AML-193 (cell line): ENCODE measurements at regions not wholly inside any gene's neighbourhood (a gene's known extent, or its start where the extent isn't known, plus 50 kb on each side); places are given as distances from the start of the nearest gene placed in this dataset.

Experiments
- DNase-seq, 2 experiments: peaks; one replicate each; lab custom pipeline; 2025; lab: John Stamatoyannopoulos, UW

DNA sequence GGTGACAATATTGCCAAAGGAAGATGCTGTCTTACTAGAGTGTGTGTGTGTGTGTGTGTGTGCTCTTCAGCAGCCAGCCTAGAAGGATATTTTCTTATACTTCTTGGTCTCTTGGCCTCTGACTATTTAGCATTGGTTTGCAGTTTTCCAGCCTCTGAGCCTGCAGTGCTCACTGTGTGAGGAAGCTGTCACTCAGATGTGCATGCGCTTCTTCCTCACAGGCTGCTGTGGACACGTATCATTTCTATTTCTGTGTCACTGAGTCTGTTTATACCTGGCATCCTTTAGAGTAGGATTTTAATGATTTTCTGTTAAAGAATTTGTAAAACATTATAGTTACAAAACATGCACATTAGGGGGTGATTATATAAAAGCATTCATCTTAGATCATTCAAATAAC, 83.3 kb downstream of the ALDH8A1 start:
- no peak for DNase-seq

DNA sequence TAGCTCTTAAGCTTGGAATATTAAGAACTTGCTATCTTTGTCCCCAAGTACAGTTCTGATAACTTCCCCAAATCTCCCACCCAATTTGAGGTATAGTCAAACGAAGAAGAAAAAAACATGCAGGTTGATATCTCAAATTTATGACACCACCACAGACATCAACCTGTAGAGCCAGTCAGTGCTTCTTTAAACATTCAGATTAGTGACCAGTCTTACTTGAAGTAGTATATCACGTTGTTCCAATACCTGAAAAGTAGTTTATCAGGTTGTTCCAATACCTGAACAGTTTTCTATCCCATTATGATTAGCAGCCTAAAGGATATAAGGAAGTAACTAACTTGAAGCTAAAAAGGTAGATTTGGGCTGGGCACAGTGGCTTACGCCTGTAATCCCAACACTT, 85.3 kb downstream of the ALDH8A1 start:
- DNase-seq, result no peak

DNA sequence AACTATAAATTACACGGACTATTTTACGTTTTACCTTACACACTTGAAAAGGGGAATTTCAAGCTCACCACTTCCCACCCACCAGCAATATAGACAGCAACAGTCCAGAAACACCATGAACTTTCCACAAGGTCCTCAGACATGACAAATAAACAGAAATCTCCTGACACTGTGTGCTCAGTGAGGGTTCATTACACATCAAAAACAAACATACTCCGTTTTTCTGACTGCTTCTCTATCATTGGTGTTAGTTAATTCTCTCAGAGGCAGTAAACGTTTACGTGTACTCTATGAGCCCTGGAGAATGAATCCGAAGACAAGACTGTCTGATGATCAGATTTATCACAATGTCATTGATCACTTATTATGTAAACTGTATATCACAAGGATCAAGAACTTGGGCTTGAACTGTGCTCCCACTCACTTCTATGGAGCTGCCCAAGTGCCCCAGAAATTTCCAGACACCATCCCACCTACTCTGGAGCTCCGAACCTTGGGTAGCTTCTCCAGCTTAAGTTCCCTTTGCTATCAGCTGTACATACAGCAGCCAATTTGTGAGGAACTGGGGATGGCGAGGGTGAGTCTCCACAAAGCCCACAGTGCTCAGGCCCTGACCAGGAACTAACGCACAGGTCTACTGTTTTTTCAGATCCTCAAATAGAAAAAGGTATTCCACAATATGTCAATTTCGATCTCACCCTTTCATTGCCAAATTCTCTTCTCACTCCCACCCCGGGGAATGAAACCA, 86.0 kb downstream of the ALDH8A1 start:
- DNase-seq, result no peak

DNA sequence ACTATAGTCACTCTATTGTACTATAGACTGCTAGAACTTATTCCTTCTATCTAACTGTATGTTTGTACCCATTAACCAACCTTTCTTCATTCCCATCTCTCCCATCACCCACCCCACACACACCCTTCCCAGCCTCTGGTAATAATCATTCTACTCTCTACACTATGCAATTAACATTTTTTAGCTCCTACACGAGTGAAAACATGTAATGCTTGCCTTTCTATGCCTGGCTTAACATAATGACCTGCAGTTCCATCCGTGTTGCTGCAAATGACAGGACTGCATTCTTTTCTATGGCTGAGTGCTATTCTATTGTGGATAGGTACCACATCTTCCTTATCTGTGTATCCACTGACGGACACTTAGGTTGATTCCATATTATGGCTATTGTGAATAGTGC, 95.5 kb downstream of the ALDH8A1 start:
- no peak for DNase-seq

DNA sequence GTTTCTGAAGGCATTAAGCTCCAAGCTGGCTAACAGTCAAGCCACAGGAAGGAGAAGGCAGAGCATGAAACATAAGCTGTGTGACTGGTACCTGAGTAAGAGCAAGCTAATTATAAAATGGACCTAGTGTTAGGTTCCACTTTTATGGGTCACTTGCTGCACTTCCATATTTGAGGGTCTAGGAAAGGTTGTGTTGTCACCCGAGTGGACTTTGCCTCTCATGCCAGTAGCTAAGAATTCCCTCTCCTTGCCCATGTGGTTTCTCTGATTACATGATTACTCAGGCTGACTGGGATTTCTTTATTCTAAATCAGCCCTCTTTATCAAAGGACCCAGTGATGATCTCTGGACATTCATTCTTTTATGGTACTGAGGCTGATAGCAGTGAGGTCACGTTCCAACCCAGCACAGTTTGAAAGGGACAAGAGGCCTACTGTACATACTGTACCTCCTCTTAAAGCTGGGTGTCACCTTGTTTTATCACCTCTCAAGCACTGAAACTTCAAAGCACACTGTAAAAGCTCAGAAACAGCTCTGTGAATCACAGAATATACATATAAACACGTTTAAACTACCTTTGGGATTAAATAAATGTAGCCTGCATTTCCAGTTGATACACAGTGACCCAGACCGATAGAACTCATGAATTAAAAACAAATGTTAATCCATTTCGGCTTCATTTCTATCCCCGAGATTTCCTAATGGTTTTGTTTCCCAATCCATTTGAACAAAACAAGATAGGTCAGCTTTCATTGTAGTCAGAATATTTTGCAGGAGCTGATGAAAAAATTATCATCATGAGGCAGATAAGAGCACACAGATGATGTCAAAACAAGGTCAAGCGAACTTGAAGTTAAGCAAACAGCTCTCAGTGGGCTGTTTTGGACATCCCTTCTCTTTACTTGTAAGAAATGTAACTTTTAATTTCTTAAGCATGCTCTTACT, 96.5 kb downstream of the ALDH8A1 start:
- DNase-seq, result no peak

DNA sequence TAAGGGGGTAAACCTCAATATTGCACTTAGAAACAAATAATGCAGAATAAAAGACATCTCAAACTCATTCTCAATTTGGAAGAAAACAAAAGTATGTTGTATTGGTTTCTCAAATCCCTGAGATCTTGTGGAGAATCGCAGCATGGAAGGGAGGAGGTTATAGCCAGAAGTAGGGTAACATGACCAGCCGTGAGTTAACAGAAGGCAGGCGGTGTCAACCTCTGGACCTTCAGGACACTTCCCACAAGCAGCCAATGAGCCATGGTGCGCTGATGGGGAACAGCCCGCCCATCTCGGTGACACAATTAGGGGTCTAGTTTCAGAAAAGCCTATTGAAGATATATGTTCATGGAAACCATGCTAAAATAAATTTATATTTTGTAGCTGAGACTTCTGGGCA, 98.4 kb downstream of the ALDH8A1 start:
- DNase-seq, result no peak

DNA sequence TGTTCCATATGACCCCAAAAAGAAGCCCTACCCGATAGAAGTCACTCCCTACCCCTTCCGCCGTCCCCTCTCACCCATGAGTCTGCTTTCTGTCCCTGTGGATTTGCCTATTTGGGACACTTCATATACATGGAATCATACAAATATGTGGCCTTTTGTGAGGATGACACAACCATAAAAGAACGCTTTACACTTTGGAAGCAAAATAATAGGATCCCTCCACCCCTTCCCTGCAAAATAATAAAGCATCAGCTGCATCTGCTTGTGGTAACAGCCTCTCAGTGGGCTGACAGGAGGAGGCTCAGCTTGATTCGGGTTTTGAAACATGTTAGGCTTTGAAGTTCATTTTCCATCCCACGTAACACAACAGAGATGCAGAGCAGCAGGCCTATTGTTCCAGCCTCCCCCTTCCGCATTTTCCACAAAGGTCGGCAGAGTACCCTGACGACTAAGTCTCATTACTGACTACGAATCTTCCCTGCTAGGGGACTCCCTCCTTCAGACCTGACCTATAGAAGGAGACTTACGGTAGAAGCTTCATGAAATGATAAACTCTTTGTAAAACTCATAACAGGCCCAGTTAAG, 99.1 kb downstream of the ALDH8A1 start:
- no peak for DNase-seq

DNA sequence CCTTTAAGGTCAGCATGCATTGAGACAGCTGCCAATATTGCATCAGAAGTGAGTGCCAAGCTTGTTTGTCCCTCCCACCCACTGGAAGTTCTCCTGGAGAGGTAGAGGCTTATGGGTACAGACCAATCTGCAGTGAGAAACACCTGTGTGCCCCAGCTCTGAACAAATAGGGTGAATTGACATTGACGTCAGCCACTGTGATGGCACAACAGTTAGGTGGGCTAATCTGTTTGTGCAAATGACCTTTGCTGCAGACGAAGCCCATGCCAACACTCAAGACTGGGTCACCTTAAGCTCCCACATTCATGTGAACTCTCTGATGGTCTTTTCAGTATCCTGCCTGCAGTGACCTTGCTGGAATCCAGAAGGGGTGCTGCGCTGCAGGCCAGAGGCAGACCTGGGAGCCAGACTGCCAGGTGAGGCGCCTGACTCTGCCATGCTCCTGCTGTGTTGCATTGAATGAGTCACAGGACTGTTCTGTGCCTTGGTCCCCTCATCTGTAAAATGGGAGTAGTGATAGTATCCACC, 99.9 kb downstream of the ALDH8A1 start:
- no peak for DNase-seq

DNA sequence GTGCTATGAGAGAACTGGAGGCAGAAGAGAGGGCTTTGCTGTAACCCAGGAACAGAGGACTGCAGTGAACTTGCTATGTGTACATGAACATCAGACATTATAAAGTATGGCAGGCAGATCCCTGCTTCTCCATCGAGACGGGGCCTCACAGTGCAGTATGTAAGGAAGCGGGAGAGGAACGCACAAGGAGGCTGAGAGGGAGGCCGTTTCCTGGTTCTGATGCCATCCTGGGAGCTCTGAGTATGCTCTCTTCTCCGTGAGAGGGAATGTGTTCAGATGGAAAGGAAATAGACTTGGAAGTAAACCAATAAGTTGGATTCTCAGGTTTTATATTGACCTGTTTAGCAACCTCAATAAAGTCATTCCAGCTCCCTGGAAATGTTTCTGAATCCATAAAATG, 101.8 kb downstream of the ALDH8A1 start:
- no peak for DNase-seq

DNA sequence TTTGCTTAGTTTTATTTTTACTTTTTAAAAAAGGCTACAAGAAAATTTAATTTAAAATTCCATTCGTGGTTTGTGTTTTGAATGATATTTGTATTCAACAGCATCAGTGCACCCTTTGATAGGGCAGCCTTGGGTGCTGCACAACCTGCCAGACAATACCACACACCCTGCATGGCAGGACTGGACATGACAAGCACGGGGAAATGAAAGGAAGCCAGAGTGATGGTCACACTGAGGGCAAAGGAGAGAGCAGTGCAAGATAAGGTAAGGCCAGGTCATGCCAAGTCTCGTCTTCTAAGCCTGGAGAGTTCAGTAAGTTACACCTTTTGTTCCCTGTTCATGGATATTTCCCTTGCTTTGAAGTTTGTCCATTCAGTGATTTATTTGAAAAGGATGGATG, 103.0 kb downstream of the ALDH8A1 start:
- no peak for DNase-seq

DNA sequence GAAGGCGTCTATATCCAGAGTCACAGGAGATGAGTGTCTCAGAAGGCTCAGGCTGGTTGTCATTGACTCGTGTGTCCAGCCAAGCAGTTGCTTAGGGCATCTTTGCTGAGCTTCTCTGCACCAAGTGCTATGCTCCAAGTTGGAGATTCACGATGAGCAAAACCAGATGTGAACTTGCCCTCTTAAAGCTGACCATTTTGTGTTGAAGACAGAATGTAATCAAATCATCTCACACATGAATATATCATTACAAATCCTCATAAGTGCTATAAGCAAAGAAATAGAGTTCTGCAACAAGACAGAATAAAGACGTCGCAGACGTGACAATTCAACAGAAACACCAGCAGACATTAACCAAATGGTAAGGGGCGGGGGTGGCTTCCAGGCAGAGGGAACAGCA, 103.9 kb downstream of the ALDH8A1 start:
- no peak for DNase-seq

DNA sequence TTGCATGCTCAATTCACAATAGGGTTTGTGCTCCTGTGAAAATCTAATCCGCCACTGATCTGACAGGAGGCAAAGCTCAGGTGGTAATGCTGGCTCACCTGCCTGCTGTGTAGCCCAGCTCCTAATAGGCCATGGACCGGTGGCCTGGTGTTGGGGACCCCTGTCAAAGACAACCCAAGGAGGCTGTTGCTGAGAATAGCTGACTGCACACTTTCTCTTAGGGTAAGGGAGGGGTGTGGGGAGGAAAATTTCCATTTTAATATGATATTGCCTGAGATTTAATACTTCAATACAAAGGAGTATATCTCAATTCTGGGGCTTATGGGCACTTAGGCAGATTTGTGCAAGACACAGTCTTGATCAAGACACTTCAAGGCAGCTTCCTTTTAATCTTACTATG, 105.8 kb downstream of the ALDH8A1 start:
- DNase-seq, result no peak

DNA sequence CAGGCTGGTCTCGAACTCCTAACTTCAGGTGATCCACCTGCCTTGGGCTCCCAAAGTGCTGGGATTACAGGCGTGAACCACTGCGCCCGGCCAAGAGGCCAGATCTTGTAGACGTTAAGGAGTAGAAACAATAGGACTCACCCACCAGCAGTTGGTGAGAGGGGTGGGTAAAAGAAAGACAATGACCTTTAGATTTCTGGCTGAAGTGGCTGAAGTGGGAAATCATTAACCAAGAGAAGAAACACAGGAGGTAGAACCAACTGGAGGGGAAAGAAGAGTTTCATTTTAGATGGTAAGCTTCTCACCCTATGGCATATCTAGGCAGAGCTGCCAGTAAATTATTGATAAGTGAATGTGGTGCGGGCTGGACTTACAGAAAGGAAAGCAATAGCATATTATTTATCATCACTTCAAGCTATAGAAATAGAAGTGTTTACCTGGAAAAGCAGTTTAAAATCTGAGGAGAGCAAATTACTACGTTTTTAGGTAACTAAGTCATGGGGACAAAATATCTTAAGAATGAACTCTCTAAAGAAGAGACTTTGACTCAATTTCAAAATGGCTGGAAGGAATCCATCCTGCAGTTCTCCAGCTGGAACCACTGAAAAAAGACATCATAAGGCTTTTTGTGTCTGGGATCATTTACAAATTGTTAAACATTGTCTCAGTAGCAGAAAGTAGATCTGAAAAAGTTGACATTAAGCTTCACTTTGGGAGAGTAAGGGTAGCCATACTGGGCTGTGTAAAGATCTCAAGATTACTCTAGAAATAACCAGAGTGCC, 109.6 kb downstream of the ALDH8A1 start:
- DNase-seq, result no peak

DNA sequence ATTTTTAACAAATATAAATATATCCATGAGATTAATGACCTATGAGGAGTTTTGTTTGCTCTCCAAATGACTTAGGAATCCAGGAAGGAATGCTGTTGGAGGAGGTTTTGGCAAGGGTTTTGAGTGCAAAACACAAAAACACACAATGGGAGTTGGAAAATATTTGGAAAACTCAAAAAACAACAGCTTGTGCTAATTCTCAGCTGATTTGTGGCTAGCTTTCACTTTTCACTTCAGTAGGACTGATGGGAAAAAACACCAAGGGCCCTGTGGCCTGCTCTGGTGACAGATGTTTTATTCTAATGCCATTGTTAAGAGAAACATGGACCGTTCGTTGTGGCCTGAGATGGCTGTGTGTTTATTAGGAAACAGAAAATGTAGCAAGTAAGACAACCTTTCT, 113.9 kb downstream of the ALDH8A1 start:
- DNase-seq, result no peak

DNA sequence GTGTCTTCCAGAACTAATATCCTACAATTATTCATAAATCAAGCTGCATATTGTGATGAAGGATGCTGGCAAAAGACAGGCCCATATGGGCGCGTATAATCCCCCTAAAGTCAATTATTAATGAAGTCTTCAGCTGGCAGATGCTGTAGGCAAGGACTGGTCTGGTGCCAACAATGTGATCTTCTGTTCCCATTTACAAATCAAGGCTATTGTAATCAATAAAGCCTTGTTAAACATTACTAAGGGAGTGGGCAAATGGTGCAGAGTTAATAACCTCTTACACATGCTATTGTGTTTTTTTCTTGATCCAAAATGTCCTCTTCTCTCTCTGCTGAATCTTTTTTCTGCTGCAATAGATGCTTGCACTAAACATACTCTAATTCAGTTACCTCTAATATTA, 119.0 kb downstream of the ALDH8A1 start:
- DNase-seq, result no peak

DNA sequence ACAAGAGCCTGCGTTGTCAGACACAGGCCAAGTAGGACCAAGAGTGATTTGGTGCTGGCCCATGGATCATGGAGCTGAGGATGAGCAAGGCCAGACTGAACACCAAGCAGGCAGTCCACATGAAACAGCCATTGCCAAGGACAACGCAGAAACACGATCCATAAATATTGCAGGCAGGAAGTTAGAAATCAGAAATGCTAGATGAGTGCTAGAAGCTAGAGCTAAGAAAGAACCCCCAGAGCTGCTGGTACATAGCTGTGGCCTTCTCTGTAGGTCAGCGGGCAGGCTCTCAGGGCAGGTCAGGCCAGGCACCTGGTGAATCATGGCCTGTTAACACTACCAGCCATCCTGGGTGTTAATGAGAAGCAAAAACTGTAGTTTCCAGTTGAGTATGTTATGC, 119.7 kb downstream of the ALDH8A1 start:
- DNase-seq, result no peak

DNA sequence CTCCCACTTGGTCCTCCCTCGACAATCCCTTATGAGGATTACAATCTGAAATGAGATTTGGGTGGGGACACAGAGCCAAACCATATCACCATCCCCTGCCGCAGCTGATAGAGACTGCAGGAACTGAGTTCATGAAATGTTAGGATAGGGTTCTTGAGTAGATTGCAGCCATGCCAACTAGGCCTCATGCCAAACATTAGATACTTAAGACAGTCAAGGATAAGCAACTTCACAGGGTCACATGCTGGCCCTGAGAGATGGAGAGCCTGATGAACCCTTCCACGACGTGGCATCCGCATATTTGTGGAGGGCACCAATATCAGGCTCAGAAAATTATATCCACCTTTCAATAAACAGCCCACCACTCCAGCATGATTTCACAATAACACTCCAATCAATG, 121.3 kb downstream of the ALDH8A1 start:
- no peak for DNase-seq

DNA sequence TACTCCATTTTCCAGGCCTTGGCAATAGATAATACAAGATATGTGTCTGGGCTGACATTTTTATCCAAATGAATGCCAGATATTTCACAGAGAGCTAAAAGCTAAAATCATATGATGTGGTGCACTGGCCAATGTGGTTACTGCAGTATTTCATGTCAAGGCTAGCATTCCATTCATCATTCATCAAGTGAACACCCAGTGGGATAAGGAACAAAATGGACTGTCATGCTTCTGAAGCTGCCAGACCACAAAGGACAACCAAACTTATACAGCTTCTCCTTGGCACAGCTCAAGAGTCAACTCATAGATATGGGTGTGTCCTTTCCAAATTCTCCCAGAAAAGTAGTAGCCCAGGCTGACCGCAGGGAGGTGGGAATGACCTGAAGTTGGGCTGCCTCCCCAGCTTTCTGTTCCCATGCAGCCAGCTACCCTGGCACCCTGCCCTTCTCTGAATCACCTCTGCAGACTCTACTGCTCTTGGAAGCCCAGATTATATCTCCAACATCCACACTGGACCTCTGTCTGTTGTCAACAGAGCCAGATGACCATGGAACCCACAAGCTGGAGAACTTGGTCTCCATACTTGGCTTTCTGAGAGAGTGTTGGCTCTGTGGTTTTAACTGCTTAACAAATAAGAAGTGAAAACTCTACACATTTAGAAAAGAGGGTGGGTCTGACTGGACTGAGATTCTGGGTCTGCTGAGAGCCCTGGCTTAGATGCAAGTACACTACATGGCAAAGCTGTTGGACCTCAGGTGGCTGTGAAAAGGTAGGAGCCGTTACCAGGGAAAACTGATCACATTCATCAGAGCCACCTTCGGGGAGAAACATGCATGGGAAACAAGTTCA, 122.8 kb downstream of the ALDH8A1 start:
- no peak for DNase-seq

DNA sequence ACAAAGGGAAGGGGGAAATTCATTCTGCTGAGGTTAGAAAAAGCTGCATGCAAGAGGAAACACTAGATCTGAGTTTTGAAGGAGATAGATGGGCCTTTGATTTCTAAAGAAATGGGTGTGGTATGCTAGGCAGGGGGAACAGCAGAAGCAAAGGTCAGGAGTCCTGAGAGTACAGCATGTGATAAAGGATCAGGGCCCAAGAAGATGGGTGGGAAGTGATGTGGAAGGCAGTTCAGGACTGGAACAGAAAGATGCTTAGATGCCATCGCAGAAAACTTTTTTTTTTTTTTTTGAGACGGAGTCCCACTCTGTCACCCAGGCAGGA, 126.2 kb downstream of the ALDH8A1 start:
- no peak for DNase-seq

DNA sequence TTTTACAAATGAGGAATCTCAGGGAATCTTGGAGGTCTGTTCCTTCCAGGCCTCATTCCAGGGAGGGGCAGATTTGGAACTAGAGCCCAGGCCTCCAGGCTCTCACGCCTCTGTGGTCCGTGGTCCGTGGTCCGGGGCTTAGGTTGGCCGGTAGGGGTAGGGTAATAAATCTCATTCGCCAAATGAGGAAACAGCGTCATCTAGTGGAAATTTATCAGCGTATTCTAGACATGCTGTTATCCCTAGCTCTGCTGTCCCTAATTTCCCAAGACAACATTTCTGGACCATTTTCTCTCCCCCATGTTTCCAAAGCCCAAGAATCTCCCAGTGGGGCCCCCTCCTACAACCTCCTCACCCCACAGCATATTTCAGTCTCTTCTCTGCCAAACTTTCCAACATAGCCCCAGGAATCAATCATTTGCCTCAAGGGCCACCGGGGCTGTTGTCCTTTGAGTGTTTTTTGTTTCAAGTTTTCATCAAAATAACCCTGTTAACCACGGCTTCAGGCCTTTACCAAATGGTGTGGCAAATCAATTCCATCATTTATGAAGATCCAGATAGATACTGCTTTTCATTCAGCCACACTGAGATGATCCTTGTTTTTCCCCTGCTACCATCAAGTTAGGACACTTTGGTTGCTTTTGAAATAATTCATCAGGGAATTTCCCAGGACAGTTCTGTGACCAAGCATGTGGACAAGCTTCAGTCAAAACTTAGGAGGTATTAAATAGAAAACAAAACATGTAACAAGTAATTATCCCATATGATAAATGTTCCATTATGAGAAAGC, 126.8 kb downstream of the ALDH8A1 start:
- peak; percentile 83 to 88 for DNase-seq
